IPS-NIHi7 (cell line): ENCODE measurements at regions not wholly inside any gene's neighbourhood (a gene's known extent, or its start where the extent isn't known, plus 50 kb on each side); places are given as distances from the start of the nearest gene placed in this dataset.

Experiments used
- DNase-seq: peaks from one replicate; pipeline ENCODE4 v3.0.0; 2012; ENCODE audit warnings: mixed read lengths; ENCODE audit errors: extremely low spot score

- no peak for DNase-seq
These were observed 170.9 kb downstream of the SLC6A15 start for GRCh38 chr12:84741692-84742091.

DNA sequence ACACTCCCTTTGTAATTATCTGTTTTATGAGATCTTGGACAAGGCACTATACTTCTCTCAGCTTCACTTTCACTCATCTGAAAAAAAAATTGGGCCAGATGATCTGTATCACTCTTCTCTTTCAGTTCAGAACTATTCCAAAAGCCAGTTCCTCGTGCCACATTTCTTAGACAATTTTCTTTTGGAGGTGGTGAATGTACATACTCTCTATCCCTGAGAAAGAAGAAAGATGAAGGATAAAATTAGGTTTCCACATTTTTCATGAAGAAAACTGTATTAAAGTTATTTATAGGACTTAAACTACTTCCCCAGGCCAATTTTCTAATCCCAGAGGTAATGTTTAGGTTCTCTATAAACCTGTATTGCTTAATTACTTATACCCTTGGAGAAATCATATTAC lies 171.6 kb downstream of the SLC6A15 start:
- DNase-seq, result no peak

DNA sequence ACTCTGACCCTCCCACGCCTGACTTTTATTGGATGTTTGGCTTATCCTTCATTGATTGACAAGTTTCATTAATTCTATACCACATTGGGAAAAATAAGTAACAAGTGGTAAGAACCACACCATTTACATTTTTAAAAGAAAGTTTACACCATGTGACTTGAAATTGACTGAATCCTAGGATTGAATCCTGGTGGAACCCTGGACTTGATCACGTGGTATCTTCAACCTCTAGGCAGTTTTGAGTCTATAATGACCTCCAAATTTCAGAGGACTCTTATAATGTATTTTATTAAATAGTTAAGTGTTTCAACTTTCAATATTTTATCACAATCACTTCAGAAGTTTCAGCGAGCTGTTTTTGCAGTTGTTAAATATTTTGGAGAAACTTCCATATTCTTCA lies 172.0 kb downstream of the SLC6A15 start:
- no peak for DNase-seq

DNA sequence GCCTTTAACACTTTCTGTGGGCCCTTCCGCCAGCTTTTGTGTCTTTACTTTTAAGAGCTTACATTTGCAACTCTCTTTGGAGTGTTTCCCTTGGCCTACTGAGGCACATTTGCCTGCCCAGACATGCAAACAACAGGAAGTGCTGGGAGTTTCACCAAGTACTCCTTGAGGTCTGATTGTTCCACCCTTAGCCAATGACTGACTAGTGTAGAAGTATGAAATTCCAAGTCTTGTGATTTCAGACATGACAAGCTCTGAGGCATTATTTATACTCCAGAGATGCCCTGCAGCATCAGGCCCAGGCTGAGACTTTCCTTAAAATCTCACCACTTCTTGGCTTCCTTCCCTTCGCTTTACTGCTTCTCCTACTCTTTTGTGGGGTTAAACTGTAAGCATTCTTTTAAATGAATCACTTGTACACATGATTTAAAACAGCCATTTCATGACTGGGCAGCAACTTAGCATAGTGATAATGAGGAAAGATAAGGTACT lies 174.1 kb downstream of the SLC6A15 start:
- DNase-seq, result no peak

DNA sequence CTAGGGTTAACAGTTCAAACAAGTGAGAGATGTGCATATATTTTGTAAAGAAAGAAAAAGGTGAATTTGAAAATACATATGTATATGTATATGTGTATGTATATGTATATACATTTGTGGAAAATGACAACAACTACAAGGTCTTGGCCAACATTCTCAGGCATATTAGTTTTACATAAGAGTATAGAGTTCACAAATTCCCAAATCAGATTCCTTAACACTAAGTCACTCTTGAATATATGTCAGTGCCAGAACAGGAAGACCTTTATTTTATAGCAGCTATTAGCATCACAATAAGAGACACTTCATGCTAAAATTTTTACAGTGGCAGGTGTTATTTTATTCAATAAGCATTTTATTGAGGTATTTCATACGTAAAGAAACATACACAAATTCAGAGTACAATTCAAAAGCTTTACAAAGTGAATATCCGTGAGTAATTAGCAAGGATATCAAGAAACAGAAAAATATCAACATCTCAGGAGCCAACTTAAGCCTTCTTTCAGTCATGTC lies 179.7 kb downstream of the SLC6A15 start:
- no peak for DNase-seq

- DNase-seq, result peak; percentile 17
These were observed 181.9 kb downstream of the SLC6A15 start for GRCh38 chr12:84730561-84731162.

- DNase-seq, result peak; percentile 18
These were observed 184.6 kb downstream of the SLC6A15 start for GRCh38 chr12:84727961-84728360.

GRCh38 chr12:84726780-84727179 lies 185.8 kb downstream of the SLC6A15 start:
- no peak for DNase-seq

GRCh38 chr12:84723988-84724387 lies 188.6 kb downstream of the SLC6A15 start:
- no peak for DNase-seq

GRCh38 chr12:84719997-84720396 lies 192.6 kb downstream of the SLC6A15 start:
- DNase-seq, result no peak

DNA sequence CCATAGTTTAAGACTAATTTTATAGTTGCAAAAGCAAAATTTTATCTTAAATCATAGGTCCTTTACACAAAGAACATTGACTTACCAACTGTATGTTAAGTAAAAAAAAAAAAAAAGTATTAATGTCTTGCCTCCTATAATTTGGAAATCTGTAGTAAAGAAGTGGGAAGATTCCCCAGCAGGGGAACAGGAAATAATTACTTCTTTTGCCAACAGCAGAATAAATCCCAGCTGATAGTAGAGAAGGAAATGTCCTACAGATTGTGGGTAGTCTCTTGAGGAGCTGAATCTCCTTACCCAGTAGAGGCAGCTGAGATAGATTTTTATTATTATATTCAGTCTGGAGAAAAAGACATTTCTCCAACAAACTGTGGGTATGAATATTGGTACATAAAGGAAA lies 193.7 kb downstream of the SLC6A15 start:
- DNase-seq, result no peak

DNA sequence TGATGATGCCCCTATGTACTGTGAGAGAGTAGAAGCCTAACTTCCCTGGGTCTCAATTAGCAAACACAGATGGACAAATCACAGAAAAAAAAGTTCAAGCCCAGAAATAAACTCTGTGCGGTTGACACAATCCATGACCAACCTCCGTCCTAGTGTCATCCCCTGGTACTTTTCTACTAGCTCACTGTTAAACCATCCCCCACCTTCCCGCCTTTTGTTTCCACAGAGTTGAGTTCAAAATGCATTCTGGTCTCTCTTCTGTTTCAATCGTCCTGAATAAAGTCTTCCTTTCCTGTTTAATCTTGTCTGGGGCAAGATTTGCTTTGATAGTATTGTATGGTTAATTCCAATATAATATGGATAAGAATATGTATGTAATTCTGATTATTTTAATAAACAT lies 199.9 kb downstream of the SLC6A15 start:
- DNase-seq, result no peak

DNA sequence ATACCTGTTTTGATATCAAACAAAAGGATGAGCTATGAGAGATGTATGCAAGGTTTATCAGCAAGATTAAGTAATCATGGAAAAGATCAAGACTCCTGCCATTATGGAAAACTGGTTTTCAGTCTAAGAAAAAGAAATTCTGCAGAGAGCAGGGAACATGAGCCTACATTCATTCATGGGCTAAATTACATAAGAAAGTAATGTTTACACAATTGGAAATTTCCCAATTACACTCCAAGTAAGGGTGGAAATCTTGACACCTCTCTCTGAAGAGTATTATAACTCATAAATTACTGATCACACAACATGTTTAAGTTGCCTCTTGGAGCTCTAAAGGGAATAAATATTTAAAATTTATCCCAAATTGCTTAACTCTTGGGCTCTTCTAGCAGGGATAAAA lies 206.2 kb downstream of the SLC6A15 start:
- no peak for DNase-seq

DNA sequence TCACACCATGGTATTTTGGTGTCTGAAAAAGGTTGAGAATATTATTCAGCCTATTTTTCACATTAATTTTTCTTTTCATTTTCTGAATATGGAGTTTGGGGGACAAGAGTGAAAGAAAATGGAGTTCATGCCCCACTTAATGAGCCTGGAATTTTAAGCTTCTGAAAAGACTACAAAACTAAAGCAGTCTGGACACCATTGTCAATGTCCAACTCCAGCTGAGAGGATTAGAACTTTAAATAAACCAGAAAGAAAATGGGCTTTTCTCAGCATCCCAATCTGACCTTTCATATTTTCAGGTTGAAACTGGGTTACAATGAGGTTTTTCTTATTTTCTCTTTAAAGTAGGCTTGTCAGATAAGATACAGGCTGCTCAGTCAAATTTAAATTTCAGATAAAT lies 207.7 kb downstream of the SLC6A15 start:
- DNase-seq, result no peak

DNA sequence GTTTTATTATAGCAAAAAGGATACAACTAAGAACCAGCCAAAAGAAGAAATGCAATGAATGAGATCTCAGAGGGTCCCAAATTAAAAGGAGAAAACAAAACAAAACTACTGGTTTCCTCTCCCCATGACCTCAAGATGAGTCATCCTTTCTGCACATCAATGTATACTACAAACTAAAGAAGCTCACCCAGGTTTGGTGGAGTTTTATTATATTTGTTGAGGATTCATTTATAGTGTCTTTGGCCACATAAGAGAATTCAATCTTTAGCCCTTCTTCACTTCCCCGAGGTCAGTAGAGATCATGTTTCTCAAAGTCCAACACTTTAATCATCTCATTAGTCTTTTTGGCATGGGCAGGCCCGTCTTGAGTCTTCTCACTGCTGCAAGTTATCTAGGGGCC lies 210.6 kb downstream of the SLC6A15 start:
- no peak for DNase-seq

DNA sequence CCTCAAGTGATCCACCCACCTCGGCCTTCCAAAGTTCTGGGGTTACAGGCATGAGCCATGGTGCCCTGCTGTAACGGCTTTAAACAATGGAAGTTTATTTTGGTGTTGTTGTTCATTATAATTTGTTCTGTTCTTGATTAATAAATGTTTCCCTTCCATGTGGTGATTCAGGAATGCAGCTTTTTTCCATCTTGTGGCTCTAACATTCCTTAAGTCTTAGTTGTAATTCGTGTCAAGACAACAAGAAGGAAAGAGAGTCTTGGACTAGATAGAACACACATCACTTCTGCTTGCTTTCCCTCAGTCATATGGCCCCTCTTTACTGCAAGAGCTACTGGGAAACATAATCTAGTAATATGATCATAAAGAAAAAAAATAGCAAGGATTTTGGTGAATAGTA lies 211.6 kb downstream of the SLC6A15 start:
- DNase-seq, result no peak

DNA sequence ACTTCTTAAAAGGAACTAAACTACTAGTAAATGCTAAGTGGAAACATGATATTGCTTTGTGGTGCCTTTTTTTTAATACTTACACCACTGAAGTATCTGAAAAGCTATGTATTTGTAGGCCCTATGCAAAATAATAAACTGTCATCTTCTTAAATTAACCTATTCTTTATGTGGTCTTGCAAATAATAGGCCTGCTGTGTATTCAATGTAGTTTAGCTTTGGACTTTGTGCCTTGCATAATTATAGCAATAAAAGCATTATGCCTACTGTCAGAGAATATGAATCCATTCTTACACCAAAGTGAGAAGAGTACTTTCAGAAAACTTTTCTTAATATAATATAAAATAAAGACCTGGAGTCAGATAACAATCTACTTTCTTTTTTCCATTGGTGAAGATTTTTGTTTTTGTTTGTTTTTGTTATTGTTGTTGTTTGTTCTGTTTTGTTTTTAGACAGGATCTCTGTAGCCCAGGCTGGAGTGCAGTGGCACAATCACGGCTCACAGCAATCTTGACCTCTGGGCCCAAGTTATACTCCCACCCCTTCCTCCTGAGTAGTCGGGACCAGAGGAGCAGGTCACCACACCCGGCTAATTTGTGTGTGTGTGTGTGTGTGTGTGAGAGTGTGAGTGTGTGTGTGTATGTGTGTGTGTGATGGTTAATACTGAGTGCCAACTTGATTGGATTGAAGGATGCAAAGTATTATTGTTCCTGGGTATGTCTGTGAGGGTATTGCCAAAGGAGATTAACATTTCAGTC lies 213.8 kb downstream of the SLC6A15 start:
- no peak for DNase-seq

DNA sequence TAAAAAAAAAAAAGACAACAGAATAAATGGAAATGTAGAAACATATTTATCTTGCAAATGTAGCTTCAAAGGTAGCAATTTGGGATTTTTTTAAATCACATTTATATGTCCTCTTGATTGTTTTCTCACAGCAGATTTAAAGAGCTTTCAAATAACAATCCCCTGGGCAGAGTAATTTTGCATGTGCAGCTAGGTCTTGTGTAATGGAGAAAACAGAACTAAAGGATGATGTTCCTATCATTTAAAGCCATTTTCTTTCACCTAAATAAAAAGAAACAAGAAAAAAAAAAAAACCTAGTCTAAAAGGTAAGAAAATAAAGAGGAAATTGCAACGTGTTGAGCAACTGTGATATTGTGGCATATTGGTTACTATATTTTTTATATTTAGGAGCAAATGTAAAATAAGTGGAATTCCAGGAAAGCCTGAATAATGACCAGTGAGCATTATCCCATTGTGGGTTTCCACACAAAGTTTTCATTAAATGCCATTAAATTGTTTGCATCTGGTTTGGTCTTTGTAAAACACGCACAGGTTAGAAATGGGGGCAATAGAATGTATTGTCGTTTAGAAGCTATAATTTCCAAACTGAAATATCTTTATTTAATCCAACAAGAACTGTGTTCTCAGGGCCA lies 215.6 kb downstream of the SLC6A15 start:
- DNase-seq, result no peak

- DNase-seq, result no peak
These were observed 216.3 kb downstream of the SLC6A15 start for GRCh38 chr12:84696281-84696680.

DNA sequence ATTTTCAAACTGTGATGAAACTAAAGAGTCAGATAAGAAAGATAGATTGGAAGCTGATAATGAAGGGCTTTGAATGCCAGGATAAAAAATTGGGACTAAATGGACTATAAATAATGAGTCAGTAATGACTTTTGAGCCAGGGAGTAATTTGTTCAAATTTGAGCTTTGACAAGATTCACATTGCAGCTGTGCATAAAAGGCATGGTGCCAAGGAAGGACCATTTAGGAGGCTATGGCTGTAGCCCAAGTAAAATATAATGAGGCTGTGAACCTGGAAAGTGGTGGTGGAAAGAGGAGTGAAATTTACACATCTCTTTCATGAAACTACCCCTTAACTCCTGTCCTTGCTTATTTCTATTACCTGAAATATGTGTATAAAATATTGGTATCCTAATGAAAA lies 218.5 kb downstream of the SLC6A15 start:
- no peak for DNase-seq

DNA sequence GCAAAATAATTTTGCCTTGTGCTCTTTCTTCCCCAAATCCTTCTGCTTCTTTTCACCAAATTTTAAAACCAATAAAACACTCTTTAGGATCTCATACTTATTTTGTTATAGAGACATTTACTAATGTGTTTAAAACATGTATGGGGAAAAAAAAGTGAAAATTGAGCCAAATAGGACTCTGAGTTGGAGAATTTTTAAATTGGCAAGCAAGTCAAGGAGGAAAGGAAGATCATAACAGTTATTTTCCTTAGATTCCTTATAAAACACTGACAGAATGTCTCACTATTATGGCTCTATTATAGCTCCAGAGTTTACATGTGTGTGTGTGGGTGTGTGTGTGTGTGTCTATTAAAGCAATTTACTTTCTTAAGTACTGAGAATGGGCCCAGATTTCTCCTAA lies 220.5 kb downstream of the SLC6A15 start:
- no peak for DNase-seq

GRCh38 chr12:84691266-84691665 lies 221.3 kb downstream of the SLC6A15 start:
- DNase-seq, result no peak

GRCh38 chr12:84689638-84690037 lies 223.0 kb downstream of the SLC6A15 start:
- DNase-seq, result no peak
